A549 (cell line): ENCODE measurements at regions not wholly inside any gene's neighbourhood (a gene's known extent, or its start where the extent isn't known, plus 50 kb on each side); places are given as distances from the start of the nearest gene placed in this dataset.

Source experiments
- EP300 ChIP-seq, 2 experiments: fragments of >200 bp; sonication (Bioruptor Twin); formaldehyde crosslinking; IDR thresholded peaks; 2 replicates in 1 of 2; 3 replicates in 1 of 2; pipeline ENCODE4 v1.6.1; 2016 to 2017
- POLR2AphosphoS2 ChIP-seq: conservative IDR thresholded peaks from 2 replicates; pipeline ENCODE4 v1.6.1; 2012; ENCODE audit warnings: low read length, improper control_type of control experiment, inconsistent platforms
- RCOR1 ChIP-seq: fragments of 150-350 bp; IDR thresholded peaks from 2 replicates; pipeline ENCODE4 v1.6.1; 2014; ENCODE audit warnings: antibody characterized with exemption, low read length, low read depth
- RFX5 ChIP-seq: fragments of 450-650 bp; IDR thresholded peaks from 2 replicates; pipeline ENCODE4 v1.7.1; 2014; ENCODE audit warnings: antibody characterized with exemption, mild to moderate bottlenecking, moderate library complexity
- SREBF2 ChIP-seq: fragments of 450-650 bp; IDR thresholded peaks from 2 replicates; pipeline ENCODE4 v1.6.1; 2014; ENCODE audit warnings: mild to moderate bottlenecking, moderate library complexity
- TF ChIP-seq, protein P1 (sequence below): fragments of >200 bp; sonication (Bioruptor Twin); formaldehyde crosslinking; IDR thresholded peaks from 3 replicates; pipeline ENCODE4 v1.5.1; 2016

DNA sequence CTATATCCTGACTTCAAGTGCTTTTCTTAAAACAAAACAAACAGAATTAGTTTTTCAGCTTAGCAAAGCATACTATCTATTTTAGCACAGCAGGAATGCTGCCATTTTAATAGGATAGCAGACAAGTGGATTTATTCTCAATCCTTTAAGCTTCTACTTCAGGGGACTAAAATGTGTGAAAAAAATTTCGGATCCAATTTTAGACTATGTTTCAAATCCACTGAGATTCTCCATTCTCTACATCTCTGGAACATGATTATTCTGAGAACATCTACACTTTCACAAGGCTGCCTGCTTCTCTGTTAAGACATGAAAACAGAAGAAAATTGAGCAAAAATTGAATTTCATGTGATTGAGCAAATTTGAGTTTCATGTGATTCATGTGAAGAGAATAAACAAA lies 1321.3 kb downstream of the HACE1 start:
- TF ChIP-seq POLR2AphosphoS2 = no peak
- TF ChIP-seq, protein P1, sequence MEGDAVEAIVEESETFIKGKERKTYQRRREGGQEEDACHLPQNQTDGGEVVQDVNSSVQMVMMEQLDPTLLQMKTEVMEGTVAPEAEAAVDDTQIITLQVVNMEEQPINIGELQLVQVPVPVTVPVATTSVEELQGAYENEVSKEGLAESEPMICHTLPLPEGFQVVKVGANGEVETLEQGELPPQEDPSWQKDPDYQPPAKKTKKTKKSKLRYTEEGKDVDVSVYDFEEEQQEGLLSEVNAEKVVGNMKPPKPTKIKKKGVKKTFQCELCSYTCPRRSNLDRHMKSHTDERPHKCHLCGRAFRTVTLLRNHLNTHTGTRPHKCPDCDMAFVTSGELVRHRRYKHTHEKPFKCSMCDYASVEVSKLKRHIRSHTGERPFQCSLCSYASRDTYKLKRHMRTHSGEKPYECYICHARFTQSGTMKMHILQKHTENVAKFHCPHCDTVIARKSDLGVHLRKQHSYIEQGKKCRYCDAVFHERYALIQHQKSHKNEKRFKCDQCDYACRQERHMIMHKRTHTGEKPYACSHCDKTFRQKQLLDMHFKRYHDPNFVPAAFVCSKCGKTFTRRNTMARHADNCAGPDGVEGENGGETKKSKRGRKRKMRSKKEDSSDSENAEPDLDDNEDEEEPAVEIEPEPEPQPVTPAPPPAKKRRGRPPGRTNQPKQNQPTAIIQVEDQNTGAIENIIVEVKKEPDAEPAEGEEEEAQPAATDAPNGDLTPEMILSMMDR = no peak
- TF ChIP-seq RFX5 = no peak
- TF ChIP-seq RCOR1 = no peak
- no peak for TF ChIP-seq EP300 (IDR thresholded peaks at IDR 0.05)
- no peak for TF ChIP-seq SREBF2
